ENCODE measurements at regions not wholly inside any gene's neighbourhood (a gene's known extent, or its start where the extent isn't known, plus 50 kb on each side); places are given as distances from the start of the nearest gene placed in this dataset.
"Not testable (repeated sequence)": the region's sequence is repeated elsewhere in the genome, so short reads cannot be mapped to it uniquely, and the experiment has no call there.

DNA sequence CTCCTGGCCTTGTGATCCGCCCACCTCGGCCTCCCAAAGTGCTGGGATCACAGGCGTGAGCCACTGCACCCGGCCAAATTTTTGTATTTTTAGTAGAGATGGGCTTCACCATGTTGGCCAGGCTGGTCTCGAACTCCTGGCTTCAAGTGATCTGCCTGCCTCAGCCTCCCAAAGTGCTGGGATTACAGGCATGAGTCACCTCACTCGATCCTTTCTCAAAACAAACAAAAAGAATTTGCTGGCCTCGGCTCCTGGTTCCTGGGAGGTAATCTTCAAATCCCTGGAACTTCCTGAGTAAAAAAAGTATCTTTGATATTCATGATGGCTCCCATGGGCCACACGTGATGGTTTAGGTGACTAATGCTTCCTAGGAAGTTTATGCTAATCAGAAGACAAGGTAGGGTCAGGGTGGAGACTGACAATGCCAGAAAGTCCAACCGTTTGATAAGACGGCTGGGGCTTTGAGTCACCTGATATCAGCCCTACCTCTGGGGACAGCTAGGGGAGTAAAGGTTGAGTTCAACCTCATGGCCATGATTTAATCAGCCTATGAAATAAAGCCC is 113.1 kb upstream of the NEK6 start:
- intact Hi-C loops (cut with micrococcal nuclease), result loop anchor here (5.0 kb wide), 1 partner anchor 113 kb away; the partner anchor contains the start of gene NEK6

DNA sequence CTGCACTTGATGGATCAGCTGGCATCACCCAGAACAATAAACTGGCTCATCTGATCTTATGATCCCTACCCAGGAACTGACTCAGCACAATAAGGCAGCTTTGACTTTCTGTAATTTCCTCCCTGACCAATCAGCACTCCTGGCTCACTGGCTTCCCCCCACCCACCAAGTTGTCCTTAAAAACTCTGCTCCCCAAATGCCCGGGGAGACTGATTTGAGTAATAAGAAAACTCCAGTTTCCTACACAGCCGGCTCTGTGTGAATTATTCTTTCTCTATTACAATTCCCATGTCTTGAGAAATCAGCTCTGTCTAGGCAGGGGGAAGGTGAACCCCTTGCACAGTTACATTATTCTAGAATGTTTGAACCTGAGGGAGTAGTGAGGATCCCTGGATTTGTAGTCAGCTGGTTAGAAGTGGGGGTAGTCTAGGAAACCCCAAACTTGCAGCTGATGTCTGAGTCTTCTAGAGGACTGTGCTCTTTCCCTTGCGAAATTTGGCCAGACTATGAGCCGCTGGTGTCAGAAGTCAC is 111.7 kb upstream of the NEK6 start:
- no peaks in the 10 kb centered on the region for H3K36me3 ChIP-seq (ENCODE audit: control insufficient read depth in 2 of 2, extremely low read depth in 1 of 2, insufficient read depth in 2 of 2, low read length in 2 of 2)
- FAIRE-seq (peak; percentile 37), DNase-seq (ENCODE audit: low read depth, low spot score) (peak; percentile 30)
- H3K27ac ChIP-seq (ENCODE audit: insufficient read depth, low read depth, low read length), result no peak overlapping the region
- H4K20me1 ChIP-seq (replicated peaks; ENCODE audit: control insufficient read depth, extremely low read depth, insufficient read depth, low read length), result no peaks in the 10 kb centered on the region
- POLR2A ChIA-PET, result interaction anchor here (0.7 kb wide), 1 partner anchor 1717 kb away, joined by 5 read pairs; no protein-coding TSS in a partner anchor
- H2AFZ ChIP-seq (ENCODE audit: low read depth, low read length), result no peak overlapping the region
- peaks cover 5 to 18% of the 10 kb centered on the region in 2 experiments for H3K27me3 ChIP-seq (ENCODE audit: control insufficient read depth in 2 of 2, insufficient read depth in 2 of 2, low read length in 2 of 2)
- no TSS peak for BruUV-seq (replicated peaks)
- intact Hi-C loops (cut with micrococcal nuclease) (loop anchor here (5.0 kb wide), 1 partner anchor 111 kb away; the partner anchor contains the start of gene NEK6), dilution Hi-C loops (cut with MboI; ENCODE audit: extremely low pct_ligation_motif_present, low sequenced_read_pairs) (no loop called here)
- H3K79me2 ChIP-seq (ENCODE audit: control insufficient read depth, insufficient read depth, low read length), result no peaks in the 10 kb centered on the region
- H3K9me3 ChIP-seq (replicated peaks; ENCODE audit: control insufficient read depth, insufficient read depth, low read length), result no peaks in the 10 kb centered on the region
- H3K9me1 ChIP-seq (replicated peaks; ENCODE audit: control insufficient read depth, extremely low read depth, insufficient read depth, low read length), result no peaks in the 10 kb centered on the region
- peaks cover 10% of the 10 kb centered on the region for H3K4me1 ChIP-seq (ENCODE audit: control insufficient read depth, extremely low read depth, insufficient read depth, low read length)
- H3K4me2 ChIP-seq (ENCODE audit: insufficient read depth, low read length), result no peak overlapping the region
- TF ChIP-seq, protein P1, sequence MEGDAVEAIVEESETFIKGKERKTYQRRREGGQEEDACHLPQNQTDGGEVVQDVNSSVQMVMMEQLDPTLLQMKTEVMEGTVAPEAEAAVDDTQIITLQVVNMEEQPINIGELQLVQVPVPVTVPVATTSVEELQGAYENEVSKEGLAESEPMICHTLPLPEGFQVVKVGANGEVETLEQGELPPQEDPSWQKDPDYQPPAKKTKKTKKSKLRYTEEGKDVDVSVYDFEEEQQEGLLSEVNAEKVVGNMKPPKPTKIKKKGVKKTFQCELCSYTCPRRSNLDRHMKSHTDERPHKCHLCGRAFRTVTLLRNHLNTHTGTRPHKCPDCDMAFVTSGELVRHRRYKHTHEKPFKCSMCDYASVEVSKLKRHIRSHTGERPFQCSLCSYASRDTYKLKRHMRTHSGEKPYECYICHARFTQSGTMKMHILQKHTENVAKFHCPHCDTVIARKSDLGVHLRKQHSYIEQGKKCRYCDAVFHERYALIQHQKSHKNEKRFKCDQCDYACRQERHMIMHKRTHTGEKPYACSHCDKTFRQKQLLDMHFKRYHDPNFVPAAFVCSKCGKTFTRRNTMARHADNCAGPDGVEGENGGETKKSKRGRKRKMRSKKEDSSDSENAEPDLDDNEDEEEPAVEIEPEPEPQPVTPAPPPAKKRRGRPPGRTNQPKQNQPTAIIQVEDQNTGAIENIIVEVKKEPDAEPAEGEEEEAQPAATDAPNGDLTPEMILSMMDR (IDR thresholded peaks at IDR 0.05; ENCODE audit: extremely low read depth in 1 of 2, insufficient read depth in 1 of 2, low read depth in 1 of 2, low read length in 2 of 2), result no peak
- no peak for TF ChIP-seq EZH2 (IDR thresholded peaks at IDR 0.05; ENCODE audit: borderline replicate concordance, low read depth, low read length, severe bottlenecking)
- peak; percentile 9 for TF ChIP-seq FOS (IDR thresholded peaks at IDR 0.05; ENCODE audit: borderline replicate concordance, insufficient read depth, low read length)
- no peak for TF ChIP-seq GATA2 (IDR thresholded peaks at IDR 0.05; ENCODE audit: insufficient read depth, insufficient read length, low read depth, low read length)
- no peak for TF ChIP-seq POLR2A (IDR thresholded peaks at IDR 0.05; ENCODE audit: low read depth, low read length)
- TF ChIP-seq POLR2AphosphoS5 (IDR thresholded peaks at IDR 0.05; ENCODE audit: insufficient read depth, low read depth, low read length), result no peak
- H3K4me3 ChIP-seq (replicated peaks in 1 of 3; ENCODE audit: insufficient read depth in 1 of 3, low read depth in 1 of 3, low read length in 3 of 3), result no peak overlapping the region
- no peak overlapping the region for H3K9ac ChIP-seq (replicated peaks; ENCODE audit: extremely low read depth, insufficient read depth, low read length)
- CTCF ChIA-PET, result interaction anchor here (0.6 to 2.0 kb wide), 5 partner anchors 12 to 483 kb away, joined by 3 to 7 read pairs (median 5); no protein-coding TSS in a partner anchor

More for the DNA sequence above, 113.1 kb upstream of the NEK6 start:
- H3K79me2 ChIP-seq (ENCODE audit: control insufficient read depth, insufficient read depth, low read length); H2AFZ ChIP-seq (ENCODE audit: low read depth, low read length); H4K20me1 ChIP-seq (replicated peaks; ENCODE audit: control insufficient read depth, extremely low read depth, insufficient read depth, low read length); BruUV-seq (replicated peaks); H3K27me3 ChIP-seq (ENCODE audit: control insufficient read depth in 2 of 2, insufficient read depth in 2 of 2, low read length in 2 of 2); H3K4me3 ChIP-seq (replicated peaks in 1 of 3; ENCODE audit: insufficient read depth in 1 of 3, low read depth in 1 of 3, low read length in 3 of 3); H3K9me1 ChIP-seq (replicated peaks; ENCODE audit: control insufficient read depth, extremely low read depth, insufficient read depth, low read length); H3K27ac ChIP-seq (ENCODE audit: insufficient read depth, low read depth, low read length); POLR2A ChIA-PET; dilution Hi-C loops (cut with MboI; ENCODE audit: extremely low pct_ligation_motif_present, low sequenced_read_pairs); H3K36me3 ChIP-seq (ENCODE audit: control insufficient read depth in 2 of 2, extremely low read depth in 1 of 2, insufficient read depth in 2 of 2, low read length in 2 of 2); H3K9me3 ChIP-seq (replicated peaks; ENCODE audit: control insufficient read depth, insufficient read depth, low read length); H3K4me2 ChIP-seq (ENCODE audit: insufficient read depth, low read length); H3K9ac ChIP-seq (replicated peaks; ENCODE audit: extremely low read depth, insufficient read depth, low read length): not testable (repeated sequence)
- CTCF ChIA-PET, result interaction anchor here (1.3 kb wide), 1 partner anchor 12 kb away, joined by 3 read pairs; no protein-coding TSS in a partner anchor
- DNase-seq (ENCODE audit: low read depth, low spot score) (peak; percentile 66), FAIRE-seq (peak; percentile 66)
- H3K4me1 ChIP-seq (ENCODE audit: control insufficient read depth, extremely low read depth, insufficient read depth, low read length), result peaks cover 10% of the 10 kb centered on the region
- peak; percentile 29 for TF ChIP-seq POLR2AphosphoS5 (IDR thresholded peaks at IDR 0.05; ENCODE audit: insufficient read depth, low read depth, low read length)
- TF ChIP-seq, protein P2, sequence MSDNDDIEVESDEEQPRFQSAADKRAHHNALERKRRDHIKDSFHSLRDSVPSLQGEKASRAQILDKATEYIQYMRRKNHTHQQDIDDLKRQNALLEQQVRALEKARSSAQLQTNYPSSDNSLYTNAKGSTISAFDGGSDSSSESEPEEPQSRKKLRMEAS (IDR thresholded peaks at IDR 0.05; ENCODE audit: insufficient read depth, insufficient read length), result peak; percentile 35
- TF ChIP-seq GATA2 (IDR thresholded peaks at IDR 0.05; ENCODE audit: insufficient read depth, insufficient read length, low read depth, low read length), result peak; percentile 57
- TF ChIP-seq FOS (IDR thresholded peaks at IDR 0.05; ENCODE audit: borderline replicate concordance, insufficient read depth, low read length), result peak; percentile 8
- peak; percentile 22 for TF ChIP-seq JUN (IDR thresholded peaks at IDR 0.05; ENCODE audit: borderline replicate concordance, insufficient read depth, insufficient read length, low read depth)
